CD1c-positive myeloid dendritic cell (primary cell): ENCODE measurements at regions not wholly inside any gene's neighbourhood (a gene's known extent, or its start where the extent isn't known, plus 50 kb on each side); places are given as distances from the start of the nearest gene placed in this dataset.
A peak's percentile ranks its signal among the peaks of the same experiment; 100 is the strongest.
"Not testable (repeated sequence)": the region's sequence is repeated elsewhere in the genome, so short reads cannot be mapped to it uniquely, and the experiment has no call there.

ENCODE experiments used
- DNase-seq: peaks from one replicate; pipeline ENCODE4 v3.0.0-alpha.2; 2016; ENCODE audit errors: extremely low spot score

- DNase-seq = no peak
Observed at GRCh38 chr17:13785981-13786598, 184.4 kb upstream of the HS3ST3A1 start.

GRCh38 chr17:13787636-13788035 lies 185.9 kb upstream of the HS3ST3A1 start:
- no peak for DNase-seq

- no peak for DNase-seq
Observed at GRCh38 chr17:13788385-13788784, 186.7 kb upstream of the HS3ST3A1 start.

- DNase-seq = no peak
Observed at GRCh38 chr17:13792314-13792713, 190.6 kb upstream of the HS3ST3A1 start.

DNA sequence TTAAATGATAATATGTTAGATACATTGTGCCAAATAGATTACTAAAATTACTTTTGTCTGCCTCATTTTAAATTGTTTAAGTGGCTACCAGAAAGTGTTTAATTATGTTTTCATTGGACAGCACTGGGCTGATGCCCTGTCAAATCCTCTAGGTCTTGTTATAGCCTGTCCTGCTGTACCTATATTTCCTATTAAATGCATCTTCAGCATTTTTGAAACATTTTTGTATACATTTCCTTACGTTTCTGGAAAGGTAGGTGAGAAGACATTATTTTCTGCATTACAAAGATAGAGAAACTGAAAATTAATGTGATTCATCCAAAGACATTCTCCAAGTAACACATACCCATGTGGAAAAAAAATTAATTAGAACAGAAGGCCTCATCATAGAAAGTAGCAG lies 192.2 kb upstream of the HS3ST3A1 start:
- DNase-seq = no peak

- no peak for DNase-seq
Observed at GRCh38 chr17:13797863-13798262, 196.1 kb upstream of the HS3ST3A1 start.

GRCh38 chr17:13806092-13806491 lies 204.4 kb upstream of the HS3ST3A1 start:
- no peak for DNase-seq

- no peak for DNase-seq
Observed at GRCh38 chr17:13807103-13807502, 205.4 kb upstream of the HS3ST3A1 start.

DNA sequence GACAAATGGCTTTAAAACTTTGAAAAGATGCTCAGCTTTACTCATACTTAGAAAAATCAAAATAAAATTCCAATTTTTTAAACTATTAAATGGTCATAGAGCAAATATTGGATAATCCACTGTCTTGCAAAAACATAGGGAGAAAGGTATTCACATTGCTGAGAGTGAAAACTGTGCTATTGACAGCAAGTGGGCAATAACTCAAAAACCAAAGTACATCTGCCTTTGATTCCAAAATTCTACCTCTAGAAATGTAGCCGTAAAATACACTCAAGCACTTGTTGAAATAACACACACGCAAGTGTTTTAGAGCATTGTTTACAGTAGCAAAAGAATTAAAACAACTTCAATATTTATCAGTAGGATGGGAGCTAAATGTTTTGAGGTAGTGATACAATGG lies 210.6 kb upstream of the HS3ST3A1 start:
- no peak for DNase-seq

DNA sequence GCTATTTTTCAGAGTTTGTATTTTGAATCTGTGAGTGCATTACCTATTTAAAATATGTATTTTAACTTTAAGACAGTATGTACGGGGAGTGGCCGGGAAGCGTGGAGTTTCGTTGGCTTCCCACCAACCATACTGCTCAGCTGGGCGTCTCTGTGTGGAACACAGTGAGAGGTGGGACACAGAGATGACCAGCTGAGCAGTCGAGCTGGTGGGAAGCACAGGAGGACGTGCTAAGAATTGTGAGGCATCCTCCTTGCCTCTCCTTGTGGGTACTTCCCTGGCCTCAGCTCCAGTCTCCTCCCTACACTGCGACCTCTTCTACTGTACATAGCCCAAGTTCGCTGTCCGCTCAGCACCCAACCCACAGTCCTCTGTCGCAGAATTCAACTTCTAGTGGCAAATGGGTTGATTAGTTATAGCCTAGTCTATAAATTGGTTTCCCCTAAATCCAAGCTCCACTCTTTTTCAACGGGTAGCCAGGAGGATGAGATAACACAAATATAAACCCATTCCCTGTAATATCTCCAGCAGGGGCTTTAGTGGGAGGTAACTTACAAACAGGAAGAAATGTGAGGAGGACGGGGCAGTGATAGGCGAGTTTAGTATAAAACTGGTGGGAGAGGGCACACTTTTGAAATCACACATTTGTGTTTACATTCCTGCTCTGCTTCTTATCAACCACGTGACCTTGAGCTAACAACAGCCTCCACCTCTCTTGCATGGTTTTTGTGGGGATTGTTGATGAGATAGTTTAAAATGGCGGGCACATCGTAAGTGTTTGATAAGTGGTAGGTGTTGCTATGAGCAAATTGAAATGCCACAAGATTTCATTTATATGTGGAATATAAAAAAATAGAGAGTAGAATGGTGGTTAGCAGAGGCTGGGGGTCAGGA lies 211.9 kb upstream of the HS3ST3A1 start:
- DNase-seq = no peak

- no peak for DNase-seq
Observed at GRCh38 chr17:13822700-13823099, 221.0 kb upstream of the HS3ST3A1 start.

- DNase-seq = no peak
Observed at GRCh38 chr17:13825526-13826040, 223.9 kb upstream of the HS3ST3A1 start.

- DNase-seq = no peak
Observed at GRCh38 chr17:13827118-13827517, 225.4 kb upstream of the HS3ST3A1 start.

DNA sequence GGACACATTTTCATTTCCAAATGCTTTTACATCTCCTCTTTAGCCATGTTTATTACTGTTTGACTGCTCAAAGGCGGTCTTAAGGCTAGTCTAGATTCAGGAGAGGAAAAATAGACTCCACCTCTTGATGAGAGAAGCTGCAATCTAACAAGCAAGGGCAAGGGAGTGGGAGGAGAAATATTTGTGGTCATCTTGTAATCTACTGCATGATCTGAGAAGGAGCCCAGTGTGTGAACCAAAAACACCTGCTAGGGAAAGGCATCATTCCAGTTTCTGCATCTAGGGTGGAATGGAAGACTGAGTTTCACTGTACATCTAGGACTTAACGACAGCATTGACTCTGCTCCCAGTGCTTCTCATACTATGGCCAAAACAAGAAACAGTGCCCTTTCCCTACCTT lies 232.2 kb upstream of the HS3ST3A1 start:
- DNase-seq = no peak

DNA sequence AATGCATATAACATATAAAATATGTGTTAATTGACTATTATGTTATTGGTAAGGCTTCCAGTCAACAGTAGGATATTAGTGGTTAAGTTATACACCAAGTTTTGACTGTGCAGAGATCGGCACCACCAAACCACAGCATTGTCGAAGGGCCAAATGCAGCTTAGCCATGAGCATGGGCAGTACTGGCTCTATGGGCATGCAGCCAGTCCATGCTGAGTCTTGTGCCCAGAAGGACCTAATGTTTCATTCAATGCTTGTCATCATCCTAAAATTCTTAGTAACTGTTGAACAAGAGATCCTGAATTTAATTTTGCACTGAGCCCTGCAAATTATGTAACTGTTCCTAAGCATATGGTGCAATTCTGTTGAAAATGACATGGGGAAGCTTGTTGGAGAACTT lies 233.4 kb upstream of the HS3ST3A1 start:
- DNase-seq = no peak

DNA sequence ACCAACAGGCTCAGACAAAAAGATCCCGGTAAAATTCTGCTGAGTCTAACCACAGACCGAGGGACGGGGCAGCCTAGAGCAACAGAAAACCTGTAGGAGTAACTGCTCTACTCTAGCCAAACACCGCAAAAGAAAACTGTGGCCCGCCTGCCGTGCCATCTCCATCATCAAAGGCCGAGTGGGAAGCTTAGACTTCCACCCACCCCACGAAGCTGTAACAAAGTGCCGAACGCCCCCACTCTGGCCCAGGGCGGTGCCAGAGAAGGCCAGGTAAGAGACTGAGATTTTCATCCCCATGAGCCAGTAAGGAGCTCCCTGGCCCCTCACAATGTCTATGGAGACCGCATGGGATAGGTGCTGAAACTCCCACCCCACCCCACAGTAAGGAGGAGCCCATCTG lies 231.9 kb upstream of the COX10 start:
- no peak for DNase-seq

GRCh38 chr17:13840254-13840653 lies 229.1 kb upstream of the COX10 start:
- no peak for DNase-seq

GRCh38 chr17:13843862-13844635 lies 225.3 kb upstream of the COX10 start:
- no peak for DNase-seq

DNA sequence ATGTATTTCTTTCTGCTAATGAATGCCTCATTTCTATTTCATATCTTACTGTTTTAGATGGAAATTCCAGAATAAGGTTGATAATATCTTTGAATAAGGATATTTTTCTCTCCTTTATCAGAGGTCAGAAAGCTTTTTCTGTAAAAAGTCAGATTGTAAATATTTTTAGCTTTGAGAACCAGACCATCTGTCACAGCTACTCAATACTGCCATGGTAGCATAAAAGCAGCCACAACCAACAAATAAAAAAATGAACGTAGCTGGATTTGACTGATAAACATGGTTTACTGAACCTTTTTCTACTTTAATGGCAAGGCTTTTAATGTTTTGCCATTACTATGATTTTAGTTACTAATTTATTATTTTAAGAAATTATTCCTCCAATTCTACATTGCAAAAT lies 217.4 kb upstream of the COX10 start:
- DNase-seq = no peak

DNA sequence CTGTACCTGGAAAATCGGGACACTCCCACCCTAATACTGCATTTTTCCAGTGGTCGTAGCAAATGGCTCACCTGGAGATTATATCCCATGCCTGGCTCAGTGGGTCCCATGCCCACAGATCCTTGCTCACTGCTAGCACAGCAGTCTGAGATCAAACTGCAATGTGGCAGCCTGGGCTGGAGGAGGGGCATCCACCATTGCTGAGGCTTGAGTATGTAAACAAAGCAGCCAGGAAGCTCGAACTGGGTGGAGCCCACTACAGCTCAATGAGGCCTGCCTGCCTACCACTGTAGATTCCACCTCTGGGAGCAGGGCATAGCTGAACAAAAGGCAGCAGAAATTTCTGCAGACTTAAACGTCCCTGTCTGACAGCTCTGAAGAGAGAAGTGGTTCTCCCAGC lies 213.6 kb upstream of the COX10 start:
- not testable (repeated sequence) for DNase-seq

DNA sequence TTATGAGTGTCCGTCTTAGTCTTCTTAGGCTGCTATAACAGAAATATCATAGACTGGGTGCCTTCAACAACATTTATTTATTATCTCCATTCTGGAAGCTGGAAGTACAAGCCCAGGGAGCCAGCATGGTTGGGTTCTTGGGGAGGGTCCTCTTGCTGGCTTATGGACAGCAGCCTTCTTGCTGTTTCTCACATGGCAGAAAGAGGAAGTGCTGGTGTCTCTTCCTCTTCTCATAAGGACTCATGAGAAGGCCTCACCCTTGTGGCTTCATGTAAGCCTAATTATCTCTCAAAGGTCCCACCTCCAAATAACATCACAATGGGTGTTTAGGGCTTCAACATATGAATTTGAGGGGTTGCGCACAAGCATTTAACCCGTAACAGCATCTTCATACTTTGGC lies 207.0 kb upstream of the COX10 start:
- DNase-seq = peak; percentile 31

- DNase-seq = no peak
Observed at GRCh38 chr17:13863436-13863835, 205.9 kb upstream of the COX10 start.
